ENCODE measurements at regions not wholly inside any gene's neighbourhood (a gene's known extent, or its start where the extent isn't known, plus 50 kb on each side); places are given as distances from the start of the nearest gene placed in this dataset.

- no CpG with 5 or more reads among the region's 5 CpGs for WGBS (ENCODE audit: extremely low coverage, insufficient coverage, insufficient read length)
- no peak overlapping the region for H2BK5ac ChIP-seq (ENCODE audit: low read depth, low read length, poor library complexity)
- H3K79me2 ChIP-seq (ENCODE audit: control insufficient read depth, insufficient read depth, low read length, poor library complexity), result no peaks in the 10 kb centered on the region
- no peak overlapping the region for H2AK5ac ChIP-seq (ENCODE audit: low read length)
- no peak overlapping the region for H4K8ac ChIP-seq (ENCODE audit: low read depth, low read length)
- no peak overlapping the region for H3K18ac ChIP-seq (ENCODE audit: low read length)
- H2BK12ac ChIP-seq (ENCODE audit: low read length), result no peak overlapping the region
- H3K4me3 ChIP-seq (ENCODE audit: low read depth, low read length), result no peak overlapping the region
- H3K79me1 ChIP-seq (ENCODE audit: low read length), result no peaks in the 10 kb centered on the region
- no peak overlapping the region for H3K4me2 ChIP-seq (ENCODE audit: low read length)
- no peak for DNase-seq
- no peak overlapping the region for H3K4ac ChIP-seq (ENCODE audit: low read depth, low read length)
- H3K36me3 ChIP-seq (ENCODE audit: control insufficient read depth in 1 of 2, insufficient read depth in 2 of 2, low read length in 2 of 2), result no peaks in the 10 kb centered on the region
- no peaks in the 10 kb centered on the region for H3K4me1 ChIP-seq (ENCODE audit: control insufficient read depth in 1 of 2, insufficient read depth in 2 of 2, low read length in 2 of 2)
- no peak overlapping the region for H4K91ac ChIP-seq (ENCODE audit: low read depth, low read length)
- no peak overlapping the region for H2AFZ ChIP-seq (ENCODE audit: insufficient read depth, low read length, poor library complexity)
- no peak overlapping the region for H3K14ac ChIP-seq (ENCODE audit: low read length)
- H3K9ac ChIP-seq (ENCODE audit: low read length), result no peak overlapping the region
- no peaks in the 10 kb centered on the region for H3K27me3 ChIP-seq (ENCODE audit: insufficient read depth, low read length)
- no peak overlapping the region for H4K12ac ChIP-seq (ENCODE audit: low read depth, low read length)
- no peak overlapping the region for H3K23ac ChIP-seq (ENCODE audit: low read length)
- no peak overlapping the region for H3K27ac ChIP-seq (ENCODE audit: low read depth, low read length)
- no peak overlapping the region for H2BK120ac ChIP-seq (ENCODE audit: insufficient read depth, low read length, poor library complexity)
- H3K9me3 ChIP-seq (ENCODE audit: insufficient read depth, low read depth, low read length), result no peaks in the 10 kb centered on the region
Measured at GRCh38 chr16:80390871-80391489, 149.8 kb upstream of the DYNLRB2 start.

DNA sequence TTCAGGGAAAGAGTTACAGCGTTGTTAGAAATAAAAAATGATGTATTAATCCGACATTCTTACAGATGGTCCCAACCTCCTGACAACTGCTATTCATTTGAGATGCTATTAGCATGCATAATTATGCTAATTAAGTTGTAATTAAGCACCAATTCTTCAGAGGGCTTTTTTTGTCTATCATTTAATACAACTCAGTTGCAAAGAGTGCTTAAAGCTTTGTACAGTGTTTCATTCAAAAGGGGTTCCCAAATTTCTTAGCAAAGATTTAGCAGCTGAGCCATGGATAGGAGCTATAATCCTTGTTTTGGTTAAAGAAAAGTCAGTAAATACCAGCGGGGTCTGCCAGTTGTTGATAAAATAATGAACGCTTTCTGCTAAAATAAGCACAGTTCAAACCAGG lies 150.7 kb upstream of the DYNLRB2 start:
- Histone ChIP-seq H3K14ac (ENCODE audit: low read length) (no peak overlapping the region), H3K4me2 (ENCODE audit: low read length) (no peak overlapping the region), H2BK120ac (ENCODE audit: insufficient read depth, low read length, poor library complexity) (no peak overlapping the region), H3K79me1 (ENCODE audit: low read length) (no peaks in the 10 kb centered on the region), H2AK5ac (ENCODE audit: low read length) (no peak overlapping the region), H3K4me1 (ENCODE audit: control insufficient read depth in 1 of 2, insufficient read depth in 2 of 2, low read length in 2 of 2) (no peaks in the 10 kb centered on the region), H3K23ac (ENCODE audit: low read length) (no peak overlapping the region), H2AFZ (ENCODE audit: insufficient read depth, low read length, poor library complexity) (no peak overlapping the region), H3K4me3 (ENCODE audit: low read depth, low read length) (no peak overlapping the region), H3K36me3 (ENCODE audit: control insufficient read depth in 1 of 2, insufficient read depth in 2 of 2, low read length in 2 of 2) (no peaks in the 10 kb centered on the region), H3K4ac (ENCODE audit: low read depth, low read length) (no peak overlapping the region), H4K8ac (ENCODE audit: low read depth, low read length) (no peak overlapping the region), H3K27me3 (ENCODE audit: insufficient read depth, low read length) (no peaks in the 10 kb centered on the region), H4K12ac (ENCODE audit: low read depth, low read length) (no peak overlapping the region), H2BK12ac (ENCODE audit: low read length) (no peak overlapping the region), H3K9ac (ENCODE audit: low read length) (no peak overlapping the region), H3K18ac (ENCODE audit: low read length) (no peak overlapping the region), H3K27ac (ENCODE audit: low read depth, low read length) (no peak overlapping the region), H4K91ac (ENCODE audit: low read depth, low read length) (no peak overlapping the region), H2BK5ac (ENCODE audit: low read depth, low read length, poor library complexity) (no peak overlapping the region), H3K9me3 (ENCODE audit: insufficient read depth, low read depth, low read length) (no peaks in the 10 kb centered on the region), H3K79me2 (ENCODE audit: control insufficient read depth, insufficient read depth, low read length, poor library complexity) (no peaks in the 10 kb centered on the region)
- WGBS (ENCODE audit: extremely low coverage, insufficient coverage, insufficient read length), result no CpG with 5 or more reads among the region's 4 CpGs
- DNase-seq, result no peak

- Histone ChIP-seq H3K27ac (ENCODE audit: low read depth, low read length) (no peak overlapping the region), H4K8ac (ENCODE audit: low read depth, low read length) (no peak overlapping the region), H3K9ac (ENCODE audit: low read length) (no peak overlapping the region), H2BK5ac (ENCODE audit: low read depth, low read length, poor library complexity) (no peak overlapping the region), H3K4ac (ENCODE audit: low read depth, low read length) (no peak overlapping the region), H3K23ac (ENCODE audit: low read length) (no peak overlapping the region), H2AFZ (ENCODE audit: insufficient read depth, low read length, poor library complexity) (no peak overlapping the region), H3K36me3 (ENCODE audit: control insufficient read depth in 1 of 2, insufficient read depth in 2 of 2, low read length in 2 of 2) (no peaks in the 10 kb centered on the region), H4K91ac (ENCODE audit: low read depth, low read length) (no peak overlapping the region), H3K79me1 (ENCODE audit: low read length) (no peaks in the 10 kb centered on the region), H3K4me2 (ENCODE audit: low read length) (no peak overlapping the region), H4K12ac (ENCODE audit: low read depth, low read length) (no peak overlapping the region), H3K79me2 (ENCODE audit: control insufficient read depth, insufficient read depth, low read length, poor library complexity) (no peaks in the 10 kb centered on the region), H3K9me3 (ENCODE audit: insufficient read depth, low read depth, low read length) (no peaks in the 10 kb centered on the region), H3K14ac (ENCODE audit: low read length) (no peak overlapping the region), H3K27me3 (ENCODE audit: insufficient read depth, low read length) (no peaks in the 10 kb centered on the region), H2BK12ac (ENCODE audit: low read length) (no peak overlapping the region), H3K4me3 (ENCODE audit: low read depth, low read length) (no peak overlapping the region), H2AK5ac (ENCODE audit: low read length) (no peak overlapping the region), H3K18ac (ENCODE audit: low read length) (no peak overlapping the region), H2BK120ac (ENCODE audit: insufficient read depth, low read length, poor library complexity) (no peak overlapping the region), H3K4me1 (ENCODE audit: control insufficient read depth in 1 of 2, insufficient read depth in 2 of 2, low read length in 2 of 2) (no peaks in the 10 kb centered on the region)
- WGBS (ENCODE audit: extremely low coverage, insufficient coverage, insufficient read length), result no CpG with 5 or more reads among the region's 9 CpGs
- DNase-seq, result no peak
Measured at GRCh38 chr16:80389338-80389737, 151.5 kb upstream of the DYNLRB2 start.

DNA sequence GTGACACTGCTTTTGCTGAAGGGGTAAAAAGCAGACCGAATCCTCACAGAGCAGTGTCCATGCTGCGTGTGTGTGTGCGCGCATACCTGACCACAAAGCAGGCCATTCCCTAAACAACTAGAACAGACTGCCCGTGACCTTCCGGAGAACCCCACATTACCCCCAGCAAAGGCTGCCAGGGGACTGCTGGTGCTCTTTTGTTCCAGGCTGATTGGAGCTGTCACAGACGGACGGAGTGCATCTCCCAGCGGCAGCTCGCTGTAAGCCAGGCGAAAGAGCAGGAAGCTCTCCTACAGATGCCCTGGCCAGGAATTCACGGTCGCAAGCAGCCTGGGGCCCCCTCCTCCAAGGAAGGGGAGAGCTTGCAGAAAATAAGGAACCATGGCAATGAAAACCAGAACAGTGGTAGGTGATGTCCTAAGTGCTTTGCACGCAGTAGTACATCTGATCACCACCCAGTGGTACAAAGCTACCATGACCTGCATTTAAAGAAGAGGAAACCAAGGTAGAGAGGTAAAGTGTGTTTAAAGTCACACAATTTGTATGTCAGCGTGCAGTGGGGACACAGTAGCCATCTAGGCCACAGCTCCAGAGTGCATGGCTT lies 153.4 kb upstream of the DYNLRB2 start:
- no peak overlapping the region for H3K4me3 ChIP-seq (ENCODE audit: low read depth, low read length)
- H3K27me3 ChIP-seq (ENCODE audit: insufficient read depth, low read length), result no peaks in the 10 kb centered on the region
- H4K8ac ChIP-seq (ENCODE audit: low read depth, low read length), result no peak overlapping the region
- no peaks in the 10 kb centered on the region for H3K79me2 ChIP-seq (ENCODE audit: control insufficient read depth, insufficient read depth, low read length, poor library complexity)
- H3K14ac ChIP-seq (ENCODE audit: low read length), result no peak overlapping the region
- no peak overlapping the region for H2BK120ac ChIP-seq (ENCODE audit: insufficient read depth, low read length, poor library complexity)
- no peak overlapping the region for H3K27ac ChIP-seq (ENCODE audit: low read depth, low read length)
- H2BK12ac ChIP-seq (ENCODE audit: low read length), result no peak overlapping the region
- no peak overlapping the region for H3K4me2 ChIP-seq (ENCODE audit: low read length)
- no peak overlapping the region for H3K23ac ChIP-seq (ENCODE audit: low read length)
- no peak overlapping the region for H3K9ac ChIP-seq (ENCODE audit: low read length)
- H3K36me3 ChIP-seq (ENCODE audit: control insufficient read depth in 1 of 2, insufficient read depth in 2 of 2, low read length in 2 of 2), result no peaks in the 10 kb centered on the region
- no peak overlapping the region for H2BK5ac ChIP-seq (ENCODE audit: low read depth, low read length, poor library complexity)
- no peaks in the 10 kb centered on the region for H3K79me1 ChIP-seq (ENCODE audit: low read length)
- H3K4me1 ChIP-seq (ENCODE audit: control insufficient read depth in 1 of 2, insufficient read depth in 2 of 2, low read length in 2 of 2), result no peaks in the 10 kb centered on the region
- H3K4ac ChIP-seq (ENCODE audit: low read depth, low read length), result no peak overlapping the region
- no peak overlapping the region for H4K91ac ChIP-seq (ENCODE audit: low read depth, low read length)
- no peak overlapping the region for H3K18ac ChIP-seq (ENCODE audit: low read length)
- WGBS (ENCODE audit: extremely low coverage, insufficient coverage, insufficient read length), result no CpG with 5 or more reads among the region's 15 CpGs
- no peak overlapping the region for H2AK5ac ChIP-seq (ENCODE audit: low read length)
- no peak for DNase-seq
- H4K12ac ChIP-seq (ENCODE audit: low read depth, low read length), result no peak overlapping the region
- no peak overlapping the region for H2AFZ ChIP-seq (ENCODE audit: insufficient read depth, low read length, poor library complexity)
- no peaks in the 10 kb centered on the region for H3K9me3 ChIP-seq (ENCODE audit: insufficient read depth, low read depth, low read length)

Measured in trophoblast cell (in vitro differentiated cells and primary cell).